Subcutaneous abdominal adipose tissue (tissue), 5 donors: ENCODE measurements at regions not wholly inside any gene's neighbourhood (a gene's known extent, or its start where the extent isn't known, plus 50 kb on each side); places are given as distances from the start of the nearest gene placed in this dataset.

ENCODE experiments used
- H3K27ac ChIP-seq: one replicate; pipeline ENCODE4 v1.7.0; 2013; ENCODE audit warnings: low read depth, mild to moderate bottlenecking, inconsistent platforms, low read length, moderate library complexity
- H3K27me3 ChIP-seq, 5 donors: one replicate each; pipeline ENCODE4 v1.7.0; 2013; ENCODE audit warnings: low read length in 5 of 5, inconsistent platforms in 1 of 5; ENCODE audit not compliant: control insufficient read depth in 5 of 5, insufficient read depth in 4 of 5
- H3K36me3 ChIP-seq, 5 donors: one replicate each; pipeline ENCODE4 v1.7.0; 2013; ENCODE audit warnings: low read length in 5 of 5; ENCODE audit not compliant: control insufficient read depth in 5 of 5, insufficient read depth in 5 of 5
- H3K4me1 ChIP-seq, 5 donors: one replicate each; pipeline ENCODE4 v1.7.0; 2013; ENCODE audit warnings: low read length in 5 of 5, mild to moderate bottlenecking in 3 of 5, moderate library complexity in 1 of 5; ENCODE audit not compliant: control insufficient read depth in 5 of 5, insufficient read depth in 5 of 5
- H3K4me3 ChIP-seq, 5 donors: one replicate each; pipeline ENCODE4 v1.7.0; 2013; ENCODE audit warnings: low read length in 5 of 5, low read depth in 1 of 5
- H3K9ac ChIP-seq, 5 donors: one replicate each; pipeline ENCODE4 v1.7.0; 2013; ENCODE audit warnings: low read length in 5 of 5, mild to moderate bottlenecking in 4 of 5, moderate library complexity in 3 of 5
- H3K9me3 ChIP-seq, 5 donors: one replicate each; pipeline ENCODE4 v1.7.0; 2013; ENCODE audit warnings: low read length in 5 of 5; ENCODE audit not compliant: control insufficient read depth in 5 of 5
- donor health status: healthy.
- donor health status: healthy.
- donor health status: healthy.
- donor health status: healthy.
- donor health status: healthy.

- Histone ChIP-seq H3K36me3 (no peaks in the 10 kb centered on the region), H3K9ac (no peak overlapping the region), H3K27ac (no peak overlapping the region), H3K4me3 (no peak overlapping the region), H3K27me3 (no peaks in the 10 kb centered on the region), H3K4me1 (no peaks in the 10 kb centered on the region), H3K9me3 (no peaks in the 10 kb centered on the region)
Measured at GRCh38 chr2:164080486-164080885, 344.7 kb upstream of the FIGN start.

DNA sequence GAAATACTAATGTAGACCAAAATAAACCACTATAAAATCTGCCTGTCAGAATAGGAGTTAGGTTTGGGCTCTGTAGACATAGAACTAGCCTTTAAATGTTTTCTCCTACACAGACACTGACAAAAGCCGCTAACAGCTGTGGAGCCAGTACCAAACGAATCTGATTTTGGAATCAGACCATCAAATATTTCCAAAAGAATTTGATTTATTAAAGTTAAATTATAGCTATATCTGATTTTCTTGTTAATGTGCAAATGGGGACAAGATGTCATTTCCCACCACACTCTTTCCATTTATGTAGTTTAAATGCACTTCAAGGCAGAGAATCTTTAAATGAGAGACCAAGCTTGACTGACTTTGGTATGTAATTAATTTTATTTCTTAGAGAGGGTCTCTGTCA lies 343.4 kb upstream of the FIGN start:
- H3K27me3 ChIP-seq: no peaks in the 10 kb centered on the region
- H3K4me3 ChIP-seq: no peak overlapping the region

DNA sequence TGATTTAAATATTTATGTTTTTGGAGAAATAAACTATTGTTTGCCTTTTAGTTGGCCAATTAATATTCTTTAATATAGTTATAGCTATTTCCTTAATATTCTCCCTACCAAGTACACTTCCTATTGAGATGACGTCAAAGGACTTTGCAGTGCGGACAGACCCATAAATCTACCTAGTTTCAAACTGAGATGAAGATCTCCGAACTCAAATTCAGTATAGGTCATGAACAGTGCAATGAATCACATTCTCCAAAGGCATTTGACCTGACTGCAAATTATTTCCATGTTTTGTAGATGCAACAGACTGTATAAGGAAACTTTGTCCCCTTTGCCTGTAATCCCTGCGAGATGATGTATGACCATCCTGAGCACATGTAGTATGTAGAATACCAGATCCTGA lies 342.6 kb upstream of the FIGN start:
- H3K27ac ChIP-seq: no peak overlapping the region
- no peaks in the 10 kb centered on the region for H3K27me3 ChIP-seq
- no peak overlapping the region for H3K9ac ChIP-seq
- no peaks in the 10 kb centered on the region for H3K36me3 ChIP-seq
- no peak overlapping the region for H3K4me3 ChIP-seq
- H3K9me3 ChIP-seq: no peaks in the 10 kb centered on the region
- no peaks in the 10 kb centered on the region for H3K4me1 ChIP-seq

More for the DNA sequence above, 343.4 kb upstream of the FIGN start:
- H3K27ac ChIP-seq: no peak overlapping the region
- no peaks in the 10 kb centered on the region for H3K9me3 ChIP-seq
- no peaks in the 10 kb centered on the region for H3K4me1 ChIP-seq
- no peaks in the 10 kb centered on the region for H3K36me3 ChIP-seq
- H3K9ac ChIP-seq: no peak overlapping the region

DNA sequence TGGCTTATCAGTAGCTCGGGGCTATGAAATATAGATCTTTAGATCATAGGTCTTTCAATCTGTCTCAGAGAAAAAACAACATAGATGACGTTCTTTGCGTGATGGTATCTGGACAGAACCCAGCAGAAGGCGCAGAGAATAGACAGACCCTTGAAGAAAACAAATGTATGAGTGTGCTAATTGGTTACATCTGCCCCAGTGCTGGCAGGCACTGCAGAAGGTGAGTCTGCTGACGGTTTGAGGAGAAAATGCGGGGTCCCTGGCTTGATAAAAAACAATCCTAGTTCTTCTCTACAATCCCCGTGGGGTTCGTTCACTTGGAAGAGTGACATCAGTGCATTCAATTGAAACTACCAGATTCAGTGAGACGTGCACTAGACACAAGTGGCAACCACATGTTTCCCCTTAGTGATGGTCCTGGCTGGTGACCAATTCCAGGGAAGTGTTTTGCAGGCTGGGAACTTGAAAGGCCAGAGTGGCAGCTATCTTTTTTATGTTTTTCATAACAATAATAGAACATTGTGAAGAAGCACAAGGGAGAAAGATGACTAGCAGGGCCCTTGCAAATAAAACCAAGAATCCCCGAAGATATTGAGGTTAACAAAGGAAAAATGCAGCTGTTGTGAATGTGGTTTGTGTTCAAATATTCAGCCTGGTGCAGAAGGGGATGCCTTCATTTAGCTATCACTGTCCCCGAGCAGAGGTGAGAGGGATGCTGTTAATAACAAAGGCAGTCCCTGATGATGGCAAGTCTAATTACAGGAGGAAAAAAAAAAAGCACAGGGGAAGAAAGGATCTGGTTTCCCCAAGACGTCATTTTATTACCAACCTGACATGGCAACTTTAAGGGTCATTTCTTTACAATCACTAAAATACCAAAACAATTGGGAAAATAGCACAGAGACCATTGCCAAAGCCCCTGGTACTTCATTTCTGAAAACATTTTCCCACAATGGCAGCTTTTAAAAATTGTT lies 337.6 kb upstream of the FIGN start:
- H3K27ac ChIP-seq: no peak overlapping the region
- H3K9me3 ChIP-seq: no peaks in the 10 kb centered on the region
- no peak overlapping the region for H3K4me3 ChIP-seq
- H3K9ac ChIP-seq: no peak overlapping the region
- H3K4me1 ChIP-seq: peaks cover 0 to 4% (median 0%) of the 10 kb centered on the region in 5 donors
- H3K36me3 ChIP-seq: no peaks in the 10 kb centered on the region
- no peaks in the 10 kb centered on the region for H3K27me3 ChIP-seq

GRCh38 chr2:164069540-164069939 lies 333.7 kb upstream of the FIGN start:
- Histone ChIP-seq H3K9me3 (no peaks in the 10 kb centered on the region), H3K36me3 (no peaks in the 10 kb centered on the region), H3K4me1 (peaks cover 0 to 4% (median 0%) of the 10 kb centered on the region in 5 donors), H3K27ac (no peak overlapping the region), H3K9ac (no peak overlapping the region), H3K4me3 (no peak overlapping the region), H3K27me3 (no peaks in the 10 kb centered on the region)

- no peak overlapping the region for H3K4me3 ChIP-seq
- peaks cover 0 to 1% (median 0%) of the 10 kb centered on the region in 5 donors for H3K4me1 ChIP-seq
- no peak overlapping the region for H3K27ac ChIP-seq
- no peaks in the 10 kb centered on the region for H3K27me3 ChIP-seq
- H3K9ac ChIP-seq: no peak overlapping the region
- no peaks in the 10 kb centered on the region for H3K9me3 ChIP-seq
- H3K36me3 ChIP-seq: no peaks in the 10 kb centered on the region
Measured at GRCh38 chr2:164068063-164068462, 332.3 kb upstream of the FIGN start.

DNA sequence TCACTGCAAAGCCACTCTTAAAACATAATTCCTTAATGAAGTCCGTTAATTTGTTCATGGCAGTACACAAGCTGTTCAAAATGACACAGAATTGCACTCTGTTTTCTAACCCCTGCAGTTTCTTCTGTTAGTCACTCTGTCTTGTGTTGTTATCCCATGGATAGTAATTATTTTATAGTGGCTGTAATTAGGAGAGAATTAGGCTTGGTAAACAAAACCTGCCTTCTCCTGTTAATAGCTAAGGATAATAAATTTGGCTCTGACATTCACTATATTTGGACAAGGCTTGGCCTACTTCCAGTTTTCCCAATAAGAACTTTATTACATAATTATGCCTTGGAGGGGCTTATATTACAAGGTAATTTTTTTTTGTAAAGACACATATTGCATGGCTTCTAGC lies 330.3 kb upstream of the FIGN start:
- Histone ChIP-seq H3K27ac (no peak overlapping the region), H3K4me1 (peaks cover 0 to under 1% (median 0%) of the 10 kb centered on the region in 5 donors), H3K9me3 (no peaks in the 10 kb centered on the region), H3K36me3 (no peaks in the 10 kb centered on the region), H3K27me3 (no peaks in the 10 kb centered on the region), H3K4me3 (no peak overlapping the region), H3K9ac (no peak overlapping the region)

DNA sequence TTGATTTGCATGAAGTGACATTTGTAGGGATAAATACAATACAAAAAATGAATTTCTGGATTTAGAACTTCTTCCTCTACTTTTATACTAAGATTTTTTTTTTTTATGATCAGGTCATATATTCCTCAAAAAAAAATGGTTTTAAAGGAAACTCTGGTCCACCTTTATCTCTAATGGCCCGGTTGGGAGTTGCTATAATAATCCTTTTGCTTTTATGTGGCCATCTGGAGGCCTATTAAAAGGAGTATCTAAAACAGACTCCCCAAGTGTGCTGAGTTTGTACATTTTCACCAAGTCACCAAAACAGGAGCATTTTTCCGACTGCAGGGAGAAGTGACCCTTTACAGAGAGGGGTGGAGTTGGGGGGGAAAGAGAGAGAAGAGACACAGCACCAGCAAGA lies 329.2 kb upstream of the FIGN start:
- Histone ChIP-seq H3K27ac (no peak overlapping the region), H3K4me3 (no peak overlapping the region), H3K9me3 (no peaks in the 10 kb centered on the region), H3K36me3 (no peaks in the 10 kb centered on the region), H3K4me1 (peaks cover 0 to 7% (median 4%) of the 10 kb centered on the region in 5 donors), H3K27me3 (no peaks in the 10 kb centered on the region), H3K9ac (no peak overlapping the region)

DNA sequence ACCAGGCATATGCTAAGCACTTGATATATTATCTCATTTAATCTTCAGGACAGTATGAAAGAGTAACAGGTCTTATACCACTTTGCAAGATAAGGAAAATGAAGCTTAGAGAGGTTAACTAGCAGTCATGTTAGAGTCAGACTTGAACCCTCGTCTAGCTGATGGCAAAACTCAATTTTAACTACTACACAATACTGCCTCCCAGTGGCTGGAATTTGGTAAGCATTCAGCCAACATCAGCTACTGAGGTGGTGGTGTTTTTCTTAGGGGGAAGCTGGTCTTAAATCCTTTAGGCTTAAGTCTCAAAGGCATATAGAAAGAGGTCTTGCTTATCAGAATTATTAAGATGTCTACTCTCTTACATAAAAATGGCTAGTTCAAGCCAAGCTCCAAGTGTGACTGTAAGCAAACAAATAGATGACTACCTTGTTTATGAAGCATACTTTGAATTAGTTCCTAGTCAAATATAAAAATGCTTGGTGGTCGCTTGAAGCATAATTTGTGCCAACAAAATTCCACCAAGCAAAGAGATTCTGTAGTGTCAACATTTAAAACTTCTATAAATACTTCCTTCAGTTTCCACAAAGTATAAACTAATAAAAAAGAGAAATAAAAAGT lies 325.4 kb upstream of the FIGN start:
- no peaks in the 10 kb centered on the region for H3K27me3 ChIP-seq
- H3K27ac ChIP-seq: no peak overlapping the region
- no peaks in the 10 kb centered on the region for H3K9me3 ChIP-seq
- peak overlapping the region in 1 of 5 donors; percentile 8 for H3K4me3 ChIP-seq
- H3K9ac ChIP-seq: no peak overlapping the region
- H3K4me1 ChIP-seq: peaks cover 0 to 7% (median 4%) of the 10 kb centered on the region in 5 donors
- no peaks in the 10 kb centered on the region for H3K36me3 ChIP-seq

DNA sequence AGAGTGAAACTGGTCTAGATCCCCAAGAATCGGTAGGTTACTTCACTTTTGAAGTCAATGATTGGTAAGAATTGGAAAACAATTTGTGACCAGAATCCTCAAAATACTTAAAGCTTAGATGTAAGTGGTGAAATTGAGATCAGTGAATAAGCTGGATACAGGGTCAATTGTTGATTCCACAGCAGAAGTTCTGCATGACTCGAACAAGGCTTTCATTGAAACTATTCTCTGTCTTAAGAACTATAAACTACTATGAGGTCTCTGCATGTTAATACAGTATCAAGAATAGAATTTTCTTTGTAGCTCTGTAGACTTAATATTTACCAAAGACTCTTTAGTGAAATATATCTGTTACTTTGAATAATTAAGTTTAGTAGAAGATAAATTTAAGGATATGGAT lies 324.2 kb upstream of the FIGN start:
- no peak overlapping the region for H3K27ac ChIP-seq
- H3K4me3 ChIP-seq: no peak overlapping the region
- H3K27me3 ChIP-seq: no peaks in the 10 kb centered on the region

More for the DNA sequence above, 324.2 kb upstream of the FIGN start:
- H3K4me1 ChIP-seq: peaks cover 0 to 7% (median 4%) of the 10 kb centered on the region in 5 donors
- no peak overlapping the region for H3K9ac ChIP-seq
- no peaks in the 10 kb centered on the region for H3K36me3 ChIP-seq
- no peaks in the 10 kb centered on the region for H3K9me3 ChIP-seq
